HG03135 (cell line): ENCODE measurements at regions not wholly inside any gene's neighbourhood (a gene's known extent, or its start where the extent isn't known, plus 50 kb on each side); places are given as distances from the start of the nearest gene placed in this dataset.
"Not testable (repeated sequence)": the region's sequence is repeated elsewhere in the genome, so short reads cannot be mapped to it uniquely, and the experiment has no call there.

ENCODE experiments used
- ATAC-seq: cut with Tn5 transposase; IDR thresholded peaks from one replicate; pipeline ENCODE4 v1.9.1; 2021; ENCODE audit warnings: mild to moderate bottlenecking, moderate library complexity; ENCODE audit not compliant: unreplicated experiment

GRCh38 chr2:183522489-183523266, 398.4 kb downstream of the NUP35 start:
- no peak for ATAC-seq

DNA sequence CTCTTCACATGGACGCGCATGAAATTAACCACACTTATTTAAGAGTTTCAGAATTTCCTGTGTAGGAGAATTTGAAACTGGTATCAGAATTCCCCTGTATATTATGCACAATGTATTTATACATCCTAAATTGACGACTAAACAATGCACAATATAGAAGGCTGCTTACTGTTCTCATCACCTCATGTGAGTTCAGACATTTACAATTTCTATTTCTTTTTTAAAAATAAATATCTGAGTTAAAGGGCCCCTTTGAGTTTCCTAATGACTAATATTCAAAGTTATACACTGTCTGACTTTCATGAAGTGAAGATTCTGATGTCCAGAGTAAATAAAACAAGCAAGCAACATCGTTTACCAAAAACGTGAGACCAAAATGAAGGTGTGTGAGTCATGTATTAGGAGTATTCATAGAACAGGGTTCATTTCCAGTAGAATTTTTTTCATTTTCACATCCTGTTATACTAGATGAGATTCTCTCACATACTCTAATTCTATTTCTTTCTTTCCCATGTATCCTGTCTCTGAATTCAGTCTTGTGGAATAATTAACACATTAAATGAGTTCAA, 406.2 kb downstream of the NUP35 start:
- no peak for ATAC-seq

- ATAC-seq, result no peak
Observed at GRCh38 chr2:183532514-183532913, 408.3 kb downstream of the NUP35 start.

- ATAC-seq, result no peak
Observed at GRCh38 chr2:183533021-183533420, 408.8 kb downstream of the NUP35 start.

GRCh38 chr2:183536290-183536689, 412.0 kb downstream of the NUP35 start:
- ATAC-seq, result no peak

DNA sequence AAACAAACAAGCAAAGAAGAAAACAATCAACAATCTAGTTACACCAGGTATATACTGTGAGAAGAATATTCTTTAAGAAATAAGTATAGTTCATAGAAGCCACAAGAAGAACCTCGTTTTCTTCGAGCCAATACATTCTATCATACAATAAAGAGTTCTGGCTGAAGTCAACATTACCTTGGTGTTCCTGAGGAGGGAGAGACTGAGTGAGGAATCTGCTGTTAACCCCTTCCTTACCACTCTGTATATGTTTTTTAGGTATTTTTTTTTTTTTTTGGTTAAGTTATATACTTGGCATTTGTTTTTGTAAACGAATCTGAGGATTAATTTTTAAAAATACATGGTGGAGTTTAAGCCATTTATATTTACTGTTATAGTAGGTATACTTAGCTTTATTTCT, 412.5 kb downstream of the NUP35 start:
- ATAC-seq, result no peak

DNA sequence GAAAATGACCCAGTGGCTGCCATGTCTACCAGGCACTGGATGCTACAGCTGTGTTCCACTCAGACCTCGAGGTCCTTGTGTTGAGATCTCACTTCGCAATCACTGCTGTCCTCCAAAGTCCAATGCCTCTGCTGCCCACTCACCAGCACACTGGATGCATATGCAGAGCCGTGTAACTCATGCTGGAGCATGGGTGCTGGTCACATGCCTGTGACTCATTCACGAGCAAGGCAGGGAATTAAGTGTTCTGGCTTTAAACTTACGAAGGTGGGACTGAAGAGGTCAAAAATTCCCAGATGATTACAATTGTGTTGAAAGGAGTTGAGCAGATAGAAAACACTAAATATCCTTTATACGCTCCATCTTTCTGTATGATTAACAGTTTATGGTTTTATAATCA, 417.5 kb downstream of the NUP35 start:
- no peak for ATAC-seq

GRCh38 chr2:183542606-183543005, 418.4 kb downstream of the NUP35 start:
- ATAC-seq, result no peak

- no peak for ATAC-seq
Observed at GRCh38 chr2:183543222-183543621, 419.0 kb downstream of the NUP35 start.

DNA sequence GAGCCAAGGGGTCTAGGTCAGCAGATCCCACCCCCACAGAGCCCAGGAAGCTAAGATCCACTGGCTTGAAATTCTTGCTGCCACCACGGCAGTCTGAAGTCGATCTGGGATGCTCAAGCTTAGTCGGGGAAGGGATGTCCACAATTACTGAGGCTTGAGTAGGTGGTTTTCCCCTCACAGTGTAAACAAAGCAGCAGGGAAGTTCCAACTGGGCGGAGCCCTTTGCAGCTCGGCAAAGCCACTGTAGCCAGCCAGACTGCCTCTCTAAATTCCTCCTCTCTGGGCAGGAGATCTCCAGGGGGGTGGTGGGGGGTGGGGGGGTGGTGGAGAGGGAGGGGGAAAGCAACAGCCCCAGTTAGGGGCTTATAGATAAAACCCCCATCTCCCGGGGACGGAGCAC, 419.5 kb downstream of the NUP35 start:
- no peak for ATAC-seq

GRCh38 chr2:183546560-183547350, 422.5 kb downstream of the NUP35 start:
- not testable (repeated sequence) for ATAC-seq

DNA sequence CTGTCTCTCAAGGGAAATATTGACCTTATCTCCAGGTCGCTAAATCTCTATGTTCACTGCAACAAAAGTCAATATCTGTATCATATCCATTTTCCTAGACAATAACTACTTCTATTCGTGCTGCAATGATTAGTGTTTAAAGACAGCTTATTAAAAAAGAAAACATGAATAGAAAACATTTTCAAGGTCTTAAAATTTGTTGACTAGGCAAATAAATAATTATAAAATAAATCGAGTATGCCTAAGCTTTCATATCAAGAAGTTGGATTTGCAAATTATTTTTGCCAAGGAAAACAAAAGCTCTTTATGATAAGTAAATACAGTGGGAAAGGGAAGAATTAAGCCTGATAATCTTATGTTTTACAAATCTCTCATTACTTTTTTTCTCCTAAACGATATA, 428.5 kb downstream of the NUP35 start:
- ATAC-seq, result no peak

- ATAC-seq, result no peak
Observed at GRCh38 chr2:183564726-183565125, 440.5 kb downstream of the NUP35 start.

DNA sequence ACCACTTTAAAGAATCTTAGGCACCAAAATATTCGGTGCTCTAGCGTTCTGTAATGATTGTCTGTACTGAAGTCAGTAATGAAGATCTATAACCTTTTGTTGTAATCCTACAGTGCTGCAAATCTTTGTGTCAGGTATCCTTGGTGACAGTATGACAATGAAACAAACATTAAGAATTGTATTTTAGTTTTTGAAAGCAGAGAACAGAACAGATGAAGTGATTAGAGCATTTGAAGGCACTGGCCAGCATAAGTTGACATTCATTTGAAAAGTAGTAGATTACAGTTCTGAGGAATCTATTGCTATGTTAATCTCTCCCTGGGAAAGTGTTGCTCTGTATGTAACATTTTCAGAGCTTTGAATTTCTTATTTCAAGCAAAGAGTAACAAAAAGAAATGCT, 451.2 kb downstream of the NUP35 start:
- ATAC-seq, result no peak

GRCh38 chr2:183579686-183580085, 455.4 kb downstream of the NUP35 start:
- ATAC-seq, result no peak

DNA sequence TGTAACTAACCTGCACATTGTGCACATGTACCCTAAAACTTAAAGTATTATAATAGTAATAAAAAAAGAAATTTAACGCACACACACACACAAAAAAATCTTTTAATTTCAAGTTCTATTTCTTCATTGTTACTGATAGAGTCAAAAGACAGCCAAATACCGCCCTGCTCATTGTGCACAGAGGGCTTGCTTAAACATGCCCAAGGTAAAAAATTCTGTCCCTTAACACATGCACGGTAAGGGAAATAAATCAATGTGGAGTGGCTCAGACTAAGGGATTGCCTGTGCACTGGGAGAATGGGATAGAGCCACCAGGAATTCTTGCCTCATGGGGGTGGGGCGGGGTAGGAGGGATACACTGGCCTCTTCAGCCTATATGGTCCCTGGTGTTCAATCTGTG, 468.0 kb downstream of the NUP35 start:
- no peak for ATAC-seq

- ATAC-seq, result no peak
Observed at GRCh38 chr2:183594150-183594549, 469.9 kb downstream of the NUP35 start.

DNA sequence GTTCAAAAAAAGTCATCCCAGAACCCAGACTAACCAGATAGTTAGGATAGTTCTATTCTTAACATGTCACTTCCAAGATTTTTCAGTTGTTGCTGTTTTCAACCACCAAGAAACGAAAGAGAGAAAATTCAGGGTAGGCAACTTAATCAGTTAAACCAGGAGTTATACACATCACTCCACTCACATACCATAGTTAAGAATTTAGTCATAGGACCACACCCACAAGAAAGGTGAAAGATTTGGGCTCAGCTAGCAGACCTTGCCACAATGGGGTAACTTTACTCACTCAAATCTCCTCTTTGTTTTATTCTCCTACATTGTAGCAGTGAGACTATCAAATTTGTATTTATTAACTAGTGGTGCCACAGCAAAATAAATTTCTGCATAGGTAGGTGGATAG, 473.6 kb downstream of the NUP35 start:
- ATAC-seq, result no peak

- no peak for ATAC-seq
Observed at GRCh38 chr2:183604065-183604464, 479.8 kb downstream of the NUP35 start.

- no peak for ATAC-seq
Observed at GRCh38 chr2:183605440-183605839, 481.2 kb downstream of the NUP35 start.

GRCh38 chr2:183606022-183606717, 481.9 kb downstream of the NUP35 start:
- no peak for ATAC-seq
